Fibroblast of villous mesenchyme (primary cell): ENCODE measurements at regions not wholly inside any gene's neighbourhood (a gene's known extent, or its start where the extent isn't known, plus 50 kb on each side); places are given as distances from the start of the nearest gene placed in this dataset.

Experiments
- DNase-seq: peaks from one replicate; pipeline ENCODE4 v3.0.0-alpha.2; 2010; ENCODE audit warnings: low read depth
- H3K4me3 ChIP-seq: 2 replicates; pipeline ENCODE4 v1.5.1; 2011; ENCODE audit warnings: low read depth, mild to moderate bottlenecking, low read length
- CTCF ChIP-seq: IDR thresholded peaks from 2 replicates; pipeline ENCODE4 v1.5.1; 2012; ENCODE audit warnings: low read depth, mild to moderate bottlenecking, low read length; ENCODE audit not compliant: insufficient read depth

GRCh38 chr5:87945286-87945650 is 323.4 kb downstream of the TMEM161B start:
- no peak overlapping the region for H3K4me3 ChIP-seq
- no peak for DNase-seq
- no peak for TF ChIP-seq CTCF

GRCh38 chr5:87944553-87945285 is 323.9 kb downstream of the TMEM161B start:
- DNase-seq: no peak
- H3K4me3 ChIP-seq: no peak overlapping the region
- TF ChIP-seq CTCF: no peak

- TF ChIP-seq CTCF: no peak
- H3K4me3 ChIP-seq: no peak overlapping the region
- no peak for DNase-seq
Observed at GRCh38 chr5:87940775-87941174, 327.9 kb downstream of the TMEM161B start.

- no peak for DNase-seq
- no peak for TF ChIP-seq CTCF
- H3K4me3 ChIP-seq: no peak overlapping the region
Observed at GRCh38 chr5:87936667-87937066, 332.0 kb downstream of the TMEM161B start.

- DNase-seq: no peak
- no peak for TF ChIP-seq CTCF
- no peak overlapping the region for H3K4me3 ChIP-seq
Observed at GRCh38 chr5:87924436-87924835, 344.2 kb downstream of the TMEM161B start.

- TF ChIP-seq CTCF: no peak
Observed at GRCh38 chr5:87916320-87916719, 352.3 kb downstream of the TMEM161B start.

GRCh38 chr5:87912419-87912818 is 356.2 kb downstream of the TMEM161B start:
- H3K4me3 ChIP-seq: no peak overlapping the region
- no peak for TF ChIP-seq CTCF
- no peak for DNase-seq

More at GRCh38 chr5:87916320-87916719, 352.3 kb downstream of the TMEM161B start:
- H3K4me3 ChIP-seq: no peak overlapping the region
- DNase-seq: no peak
